ENCODE measurements at regions not wholly inside any gene's neighbourhood (a gene's known extent, or its start where the extent isn't known, plus 50 kb on each side); places are given as distances from the start of the nearest gene placed in this dataset.

DNA sequence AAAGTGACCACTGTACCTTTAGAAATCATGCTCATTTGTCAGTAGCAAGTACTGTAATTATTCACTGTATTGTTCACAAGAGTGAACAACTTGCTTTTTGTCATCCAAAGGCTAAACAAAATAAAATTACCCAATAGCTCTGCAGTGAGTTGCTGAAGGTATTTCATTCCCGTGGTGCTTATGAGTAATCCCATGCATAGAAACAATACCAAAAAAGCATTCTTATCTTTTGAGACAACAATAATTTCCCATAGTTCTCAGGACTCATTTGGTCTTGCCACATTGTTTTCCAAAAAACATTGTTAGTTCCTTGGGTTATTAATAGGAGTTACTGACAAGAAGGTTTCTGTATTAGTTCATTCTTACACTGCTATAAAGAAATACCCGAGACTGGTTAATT is 503.2 kb upstream of the FAM98A start:
- no peak overlapping the region for H3K9ac ChIP-seq (ENCODE audit: insufficient read depth, low read length, poor library complexity, severe bottlenecking)
- H3K79me2 ChIP-seq (ENCODE audit: insufficient read depth, low read length) = no peaks in the 10 kb centered on the region
- H3K27me3 ChIP-seq (ENCODE audit: control insufficient read depth in 2 of 2, insufficient read depth in 2 of 2, low read length in 2 of 2) = no peaks in the 10 kb centered on the region
- Mint-ChIP-seq H3K27me3 (ENCODE audit: low read depth in 3 of 3) (peaks cover 0 to 3% (median 0%) of the 10 kb centered on the region in 3 donors), H3K4me3 (no peak overlapping the region), H3K36me3 (no peaks in the 10 kb centered on the region), H3K9me3 (no peaks in the 10 kb centered on the region), H3K27ac (no peak overlapping the region), H3K4me1 (no peaks in the 10 kb centered on the region)
- intact Hi-C loops (cut with micrococcal nuclease) = no loop called here
- no peak overlapping the region for H3K4me3 ChIP-seq (replicated peaks in 1 of 3; ENCODE audit: low read depth in 2 of 3, low read length in 3 of 3)
- no peaks in the 10 kb centered on the region for H3K9me3 ChIP-seq (replicated peaks in 1 of 2; ENCODE audit: control insufficient read depth in 1 of 2, insufficient read depth in 1 of 2, low read length in 2 of 2)
- H4K20me1 ChIP-seq (ENCODE audit: insufficient read depth, low read length) = no peaks in the 10 kb centered on the region
- H3K36me3 ChIP-seq (replicated peaks in 1 of 2; ENCODE audit: control insufficient read depth in 1 of 2, insufficient read depth in 2 of 2, low read length in 2 of 2) = no peaks in the 10 kb centered on the region
- H3K27ac ChIP-seq (ENCODE audit: low read depth in 1 of 2, low read length in 2 of 2) = no peak overlapping the region
- H2AFZ ChIP-seq (ENCODE audit: insufficient read depth, low read depth, low read length, poor library complexity, severe bottlenecking) = no peak overlapping the region
- DNase-seq = no peak
- no peak for TF ChIP-seq CTCF (IDR thresholded peaks at IDR 0.05)
- no peaks in the 10 kb centered on the region for H3K4me1 ChIP-seq (ENCODE audit: control insufficient read depth in 1 of 2, insufficient read depth in 2 of 2, low read length in 2 of 2)
- WGBS (ENCODE audit: insufficient coverage) = no CpG with 5 or more reads among the region's 2 CpGs
- no peak overlapping the region for H3K4me2 ChIP-seq (replicated peaks; ENCODE audit: extremely low read depth, low read length, poor library complexity, severe bottlenecking)

- Mint-ChIP-seq H3K4me3 (no peak overlapping the region), H3K27me3 (ENCODE audit: low read depth in 3 of 3) (peaks cover 0 to 3% (median 0%) of the 10 kb centered on the region in 3 donors), H3K4me1 (no peaks in the 10 kb centered on the region), H3K9me3 (no peaks in the 10 kb centered on the region), H3K36me3 (no peaks in the 10 kb centered on the region), H3K27ac (no peak overlapping the region)
- intact Hi-C loops (cut with micrococcal nuclease) = no loop called here
- Histone ChIP-seq H3K79me2 (ENCODE audit: insufficient read depth, low read length) (no peaks in the 10 kb centered on the region), H4K20me1 (ENCODE audit: insufficient read depth, low read length) (no peaks in the 10 kb centered on the region), H3K27ac (ENCODE audit: low read depth in 1 of 2, low read length in 2 of 2) (no peak overlapping the region), H3K27me3 (ENCODE audit: control insufficient read depth in 2 of 2, insufficient read depth in 2 of 2, low read length in 2 of 2) (no peaks in the 10 kb centered on the region), H3K36me3 (replicated peaks in 1 of 2; ENCODE audit: control insufficient read depth in 1 of 2, insufficient read depth in 2 of 2, low read length in 2 of 2) (no peaks in the 10 kb centered on the region), H3K4me1 (ENCODE audit: control insufficient read depth in 1 of 2, insufficient read depth in 2 of 2, low read length in 2 of 2) (no peaks in the 10 kb centered on the region), H2AFZ (ENCODE audit: insufficient read depth, low read depth, low read length, poor library complexity, severe bottlenecking) (no peak overlapping the region), H3K9me3 (replicated peaks in 1 of 2; ENCODE audit: control insufficient read depth in 1 of 2, insufficient read depth in 1 of 2, low read length in 2 of 2) (no peaks in the 10 kb centered on the region), H3K4me2 (replicated peaks; ENCODE audit: extremely low read depth, low read length, poor library complexity, severe bottlenecking) (no peak overlapping the region), H3K9ac (ENCODE audit: insufficient read depth, low read length, poor library complexity, severe bottlenecking) (no peak overlapping the region), H3K4me3 (replicated peaks in 1 of 3; ENCODE audit: low read depth in 2 of 3, low read length in 3 of 3) (no peak overlapping the region)
- no CpG with 5 or more reads among the region's 2 CpGs for WGBS (ENCODE audit: insufficient coverage)
- DNase-seq = no peak
- no peak for TF ChIP-seq CTCF (IDR thresholded peaks at IDR 0.05)
Observed at GRCh38 chr2:34099377-34099776, 500.3 kb upstream of the FAM98A start.

All from CD14-positive monocyte (primary cell).